Psoas muscle (tissue), 7 donors: ENCODE measurements at regions not wholly inside any gene's neighbourhood (a gene's known extent, or its start where the extent isn't known, plus 50 kb on each side); places are given as distances from the start of the nearest gene placed in this dataset.

Experiments used
- ATAC-seq, 4 donors: fragments of 200-7000 bp; cut with Tn5 transposase; one replicate each; pipeline ENCODE4 v1.9.1; 2020; ENCODE audit warnings: moderate library complexity in 3 of 4, mild to moderate bottlenecking in 2 of 4
- DNase-seq, 2 donors: peaks; one replicate each; pipeline ENCODE4 v3.0.0-alpha.2; 2020
- H3K27ac ChIP-seq: fragments of 200-600 bp; one replicate; pipeline ENCODE4 v1.8.0; 2022
- H3K27me3 ChIP-seq, 3 donors: fragments of 200-600 bp in 1 of 3; one replicate each; pipeline versions ENCODE4 v1.6.1 to v1.8.0; 2013 to 2022; ENCODE audit warnings: low read length in 2 of 3, mild to moderate bottlenecking in 2 of 3, moderate library complexity in 1 of 3; ENCODE audit not compliant: insufficient read depth in 3 of 3
- H3K36me3 ChIP-seq, 2 donors: fragments of 200-600 bp in 1 of 2; one replicate each; pipeline versions ENCODE4 v1.6.1 to v1.8.0; 2013 to 2022; ENCODE audit warnings: low read depth in 1 of 2, mild to moderate bottlenecking in 1 of 2, moderate library complexity in 1 of 2; ENCODE audit not compliant: insufficient read depth in 1 of 2
- H3K4me1 ChIP-seq: fragments of 200-600 bp; one replicate; pipeline ENCODE4 v1.8.0; 2022
- H3K4me3 ChIP-seq: fragments of 200-600 bp; one replicate; pipeline ENCODE4 v1.8.0; 2022; ENCODE audit warnings: mild to moderate bottlenecking
- H3K9me3 ChIP-seq: fragments of 200-600 bp; one replicate; pipeline ENCODE4 v1.8.0; 2022
- CTCF ChIP-seq: fragments of 200-600 bp; IDR thresholded peaks from one replicate; pipeline ENCODE4 v1.8.0; 2022; ENCODE audit warnings: antibody characterized with exemption
- WGBS, 3 donors: extraction: QIAGEN DNeasy Blood & Tissue Kit; methylation state at CpG; one replicate each; pipeline versions ENCODE4 v1.1.6 to v1.1.7; 2013; 5-methylcytosine and 5-hydroxymethylcytosine counted together
- intact Hi-C, 2 donors: fragments of 100-400 bp; cut with DNase I; formaldehyde crosslinking; loops; one replicate each; pipeline versions ENCODE4 v1.11.0 to v1.14.2; 2022
- donor health status: healthy with polysubstance abuse.
- donor health status: DM: no; HTN: no; CAD: no; lungs with moderate emphysema.
- donor health status: Bipolar disorder and iron deficiency.
- donor health status: healthy.
- donor health status: DM: yes; HTN: yes; CAD: no.
- donor health status: DM: no; HTN: no; CAD: no.
- donor health status: DM: yes; HTN: yes; CAD: no.

DNA sequence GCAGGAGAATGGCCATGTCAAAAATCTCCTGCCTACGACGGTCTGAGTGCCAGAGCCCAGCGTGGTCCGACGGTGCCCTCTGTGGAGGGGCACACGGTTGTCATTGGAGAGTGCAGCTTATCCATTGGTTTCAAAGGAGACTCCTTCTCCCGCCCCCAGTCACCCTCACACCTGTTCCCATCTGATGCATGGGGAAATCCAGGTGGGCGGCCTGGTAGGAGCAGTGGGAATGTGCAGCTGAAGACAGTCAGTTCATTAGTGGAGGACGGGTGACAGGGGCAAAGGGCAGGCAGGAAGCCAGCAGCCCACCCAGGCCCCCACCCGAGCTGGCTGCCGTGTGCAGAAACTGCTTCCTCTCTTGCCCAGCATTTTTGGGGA is 162.3 kb downstream of the IRF8 start:
- 44 to 58% (median 49%) methylated on average over 11 of the region's 11 CpGs for WGBS, 3 donors

DNA sequence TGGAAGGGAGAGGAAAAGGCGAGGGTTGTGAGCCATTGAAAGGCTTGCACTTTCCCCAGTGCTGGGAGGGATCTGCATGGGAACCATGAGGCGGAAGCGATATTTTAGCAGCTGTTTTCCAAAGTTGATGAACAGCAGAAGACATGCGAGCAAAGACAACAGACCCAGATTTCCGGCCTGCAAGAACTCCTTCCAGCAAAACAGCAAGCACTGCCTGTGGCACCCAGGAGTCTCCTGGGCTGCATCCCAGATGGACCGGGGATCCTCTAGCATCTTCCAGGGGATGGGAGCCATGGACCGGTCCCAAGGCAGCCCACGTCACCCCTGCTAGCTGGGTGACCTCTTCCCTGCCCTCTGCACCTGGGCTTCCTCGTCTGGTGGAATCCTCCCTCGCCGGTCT is 162.8 kb downstream of the IRF8 start:
- H3K4me3 ChIP-seq, result no peak overlapping the region
- DNase-seq (no peak), ATAC-seq (no peak)
- peaks cover 0 to 2% (median 0%) of the 10 kb centered on the region in 3 donors for H3K27me3 ChIP-seq
- TF ChIP-seq CTCF, result no peak
- no peaks in the 10 kb centered on the region for H3K36me3 ChIP-seq
- intact Hi-C loops, result no loop called here
- WGBS, 3 donors, result 28 to 33% (median 28%) methylated on average over 11 of the region's 11 CpGs
- H3K9me3 ChIP-seq, result no peaks in the 10 kb centered on the region
- H3K4me1 ChIP-seq, result no peaks in the 10 kb centered on the region
- no peak overlapping the region for H3K27ac ChIP-seq

More for the DNA sequence above, 162.3 kb downstream of the IRF8 start:
- no peak for ATAC-seq
- DNase-seq, result no peak
- Histone ChIP-seq H3K27me3 (peaks cover 0 to 2% (median 0%) of the 10 kb centered on the region in 3 donors), H3K27ac (no peak overlapping the region), H3K4me1 (no peaks in the 10 kb centered on the region), H3K9me3 (no peaks in the 10 kb centered on the region), H3K36me3 (no peaks in the 10 kb centered on the region), H3K4me3 (no peak overlapping the region)
- TF ChIP-seq CTCF, result no peak
- intact Hi-C loops, result no loop called here

DNA sequence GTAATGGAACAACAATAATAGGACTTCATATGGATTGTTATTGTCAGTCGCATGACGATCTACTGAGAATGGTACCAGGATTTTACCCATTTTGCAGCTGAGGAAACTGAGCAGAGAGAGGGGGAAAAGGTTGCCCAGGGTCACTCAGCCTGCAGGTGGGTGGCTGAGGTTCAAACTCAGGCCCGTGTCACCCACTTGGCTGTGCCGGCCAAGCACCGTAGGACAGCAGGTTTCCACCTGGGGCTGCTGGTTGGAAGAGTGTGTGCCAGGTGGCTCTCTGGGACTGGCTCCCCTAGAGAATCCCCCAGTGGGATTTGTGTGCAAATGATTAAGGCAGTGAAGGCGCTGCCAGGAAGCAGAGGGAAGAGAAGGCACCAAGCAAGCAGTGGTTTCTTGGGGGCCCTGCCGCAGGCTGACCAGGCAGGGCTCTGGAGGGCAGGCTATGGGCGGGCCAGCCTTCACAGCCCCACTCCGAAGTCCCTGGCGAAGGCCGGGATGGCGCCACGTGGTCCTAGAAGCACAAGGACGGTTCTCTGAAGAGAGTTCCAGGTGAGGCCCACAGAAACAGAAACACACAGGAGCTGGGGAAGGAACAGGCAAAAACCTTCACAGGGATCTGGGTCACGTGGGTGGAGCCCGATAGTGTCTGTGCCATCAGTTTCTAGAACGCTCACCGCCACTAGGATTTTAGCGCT is 163.5 kb downstream of the IRF8 start:
- H3K4me1 ChIP-seq, result no peaks in the 10 kb centered on the region
- no peaks in the 10 kb centered on the region for H3K36me3 ChIP-seq
- TF ChIP-seq CTCF, result no peak
- 81 to 82% (median 82%) methylated on average over 19 of the region's 19 CpGs for WGBS, 3 donors
- no peak overlapping the region for H3K4me3 ChIP-seq
- H3K27me3 ChIP-seq, result peaks cover 0 to 2% (median 1%) of the 10 kb centered on the region in 3 donors
- ATAC-seq (no peak), DNase-seq (no peak)
- no peak overlapping the region for H3K27ac ChIP-seq
- H3K9me3 ChIP-seq, result no peaks in the 10 kb centered on the region
- intact Hi-C loops, result no loop called here

DNA sequence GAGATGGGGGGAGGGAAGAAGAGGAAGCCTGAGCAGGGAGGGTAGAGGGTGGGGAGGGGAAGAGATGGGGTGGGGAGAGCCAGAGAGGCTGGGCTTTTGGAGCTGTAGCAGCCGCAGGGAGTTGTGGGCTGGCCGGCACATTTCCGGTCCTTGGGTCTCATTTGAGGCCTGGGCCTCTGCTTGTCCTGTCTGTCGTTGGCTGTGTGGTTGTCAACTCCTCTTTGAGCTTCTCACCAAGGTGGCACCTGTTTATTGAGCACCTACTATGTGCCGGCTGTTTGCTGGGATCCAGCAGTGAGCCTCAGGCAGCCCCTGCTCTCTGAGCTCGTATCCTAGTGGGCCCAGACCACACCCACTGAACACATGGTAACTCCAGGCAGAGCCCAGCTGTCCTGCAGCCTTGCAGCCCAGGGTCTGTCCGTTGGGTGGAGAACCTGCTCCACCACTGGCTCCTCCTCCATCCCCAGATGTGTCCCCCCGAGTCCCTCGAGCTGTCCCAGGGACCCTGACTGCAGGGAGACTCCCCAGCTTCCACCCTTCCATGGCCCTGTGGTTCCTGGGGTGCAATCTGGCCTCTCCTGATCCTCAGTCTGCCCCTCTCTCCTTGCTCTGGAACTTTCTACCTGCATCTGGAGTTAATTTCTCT is 164.9 kb downstream of the IRF8 start:
- DNase-seq, result no peak
- H3K27me3 ChIP-seq, result peaks cover 0 to 16% (median 2%) of the 10 kb centered on the region in 3 donors
- no peak overlapping the region for H3K4me3 ChIP-seq
- no peaks in the 10 kb centered on the region for H3K36me3 ChIP-seq
- H3K4me1 ChIP-seq, result no peaks in the 10 kb centered on the region
- H3K27ac ChIP-seq, result no peak overlapping the region
- no peak for ATAC-seq
- 47 to 75% (median 60%) methylated on average over 6 to 9 of the region's 9 CpGs for WGBS, 3 donors
- H3K9me3 ChIP-seq, result no peaks in the 10 kb centered on the region
- intact Hi-C loops, result no loop called here
- TF ChIP-seq CTCF, result no peak
